ENCODE measurements at regions not wholly inside any gene's neighbourhood (a gene's known extent, or its start where the extent isn't known, plus 50 kb on each side); places are given as distances from the start of the nearest gene placed in this dataset.

DNA sequence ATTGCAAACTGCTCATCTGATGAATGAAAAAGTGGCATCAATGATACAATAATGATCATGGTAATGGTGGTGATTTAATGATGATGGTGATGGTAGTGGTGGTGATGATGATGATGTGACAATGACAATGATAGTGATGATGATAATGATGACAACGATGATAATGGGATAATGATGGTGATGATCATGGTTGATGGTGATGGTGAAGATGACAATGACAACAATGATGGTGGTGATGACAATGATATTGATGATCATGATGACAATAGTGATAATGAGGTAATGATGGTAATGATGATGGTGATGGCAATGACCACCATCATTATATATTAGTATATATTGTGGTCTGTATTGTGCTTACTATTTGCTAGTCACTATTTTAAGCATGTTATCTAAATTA, 474.3 kb downstream of the TBC1D22A start:
- Histone ChIP-seq H3F3A (ENCODE audit: control insufficient read depth, insufficient read depth) (no peaks in the 10 kb centered on the region), H3K9me3 (ENCODE audit: control insufficient read depth, insufficient read depth, low read length) (peaks cover 17% of the 10 kb centered on the region; the same call in 1 of the 2 replicates), H3K4me1 (ENCODE audit: control insufficient read depth, low read length) (no peaks in the 10 kb centered on the region), H3K9me2 (replicated peaks; ENCODE audit: control insufficient read depth, low read length) (no peaks in the 10 kb centered on the region), H3K36me3 (ENCODE audit: control insufficient read depth, low read length) (no peaks in the 10 kb centered on the region), H3K79me2 (ENCODE audit: control insufficient read depth, low read length) (no peaks in the 10 kb centered on the region), H4K20me1 (ENCODE audit: control insufficient read depth, insufficient read depth, low read depth, low read length) (no peaks in the 10 kb centered on the region), H3K4me2 (ENCODE audit: low read length) (no peak overlapping the region), H3K27me3 (ENCODE audit: control insufficient read depth, low read length) (no peaks in the 10 kb centered on the region), H3K4me3 (ENCODE audit: low read length) (no peak overlapping the region), H3K27ac (ENCODE audit: low read depth, low read length) (no peak overlapping the region)
- TF ChIP-seq, protein P1, sequence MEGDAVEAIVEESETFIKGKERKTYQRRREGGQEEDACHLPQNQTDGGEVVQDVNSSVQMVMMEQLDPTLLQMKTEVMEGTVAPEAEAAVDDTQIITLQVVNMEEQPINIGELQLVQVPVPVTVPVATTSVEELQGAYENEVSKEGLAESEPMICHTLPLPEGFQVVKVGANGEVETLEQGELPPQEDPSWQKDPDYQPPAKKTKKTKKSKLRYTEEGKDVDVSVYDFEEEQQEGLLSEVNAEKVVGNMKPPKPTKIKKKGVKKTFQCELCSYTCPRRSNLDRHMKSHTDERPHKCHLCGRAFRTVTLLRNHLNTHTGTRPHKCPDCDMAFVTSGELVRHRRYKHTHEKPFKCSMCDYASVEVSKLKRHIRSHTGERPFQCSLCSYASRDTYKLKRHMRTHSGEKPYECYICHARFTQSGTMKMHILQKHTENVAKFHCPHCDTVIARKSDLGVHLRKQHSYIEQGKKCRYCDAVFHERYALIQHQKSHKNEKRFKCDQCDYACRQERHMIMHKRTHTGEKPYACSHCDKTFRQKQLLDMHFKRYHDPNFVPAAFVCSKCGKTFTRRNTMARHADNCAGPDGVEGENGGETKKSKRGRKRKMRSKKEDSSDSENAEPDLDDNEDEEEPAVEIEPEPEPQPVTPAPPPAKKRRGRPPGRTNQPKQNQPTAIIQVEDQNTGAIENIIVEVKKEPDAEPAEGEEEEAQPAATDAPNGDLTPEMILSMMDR (IDR thresholded peaks at IDR 0.05; ENCODE audit: low read depth, low read length, poor library complexity, severe bottlenecking): no peak
- TF ChIP-seq EZH2phosphoT487 (IDR thresholded peaks at IDR 0.05; ENCODE audit: borderline replicate concordance, low read length): no peak

DNA sequence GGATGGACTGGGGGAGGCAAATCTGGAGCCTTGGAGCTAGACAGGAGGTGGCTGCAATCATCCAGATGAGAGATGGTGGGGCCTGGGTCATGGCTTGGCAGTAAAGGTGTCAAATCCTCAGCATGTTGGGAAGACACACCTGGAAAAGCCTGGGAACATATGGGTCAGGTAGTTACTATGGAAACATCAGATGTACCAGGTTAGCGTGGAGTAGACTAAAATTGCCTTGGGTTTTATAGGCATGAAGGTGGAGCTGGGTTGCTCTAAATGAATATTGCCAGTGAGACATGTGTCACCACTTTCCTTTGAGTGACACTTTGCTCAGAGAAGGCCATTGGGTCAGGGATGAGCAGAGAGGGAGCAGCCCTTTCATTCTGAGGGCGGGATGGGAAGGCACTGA, 473.7 kb downstream of the TBC1D22A start:
- no peaks in the 10 kb centered on the region for H3K4me1 ChIP-seq (ENCODE audit: control insufficient read depth, low read length)
- no peaks in the 10 kb centered on the region for H3F3A ChIP-seq (ENCODE audit: control insufficient read depth, insufficient read depth)
- H3K27me3 ChIP-seq (ENCODE audit: control insufficient read depth, low read length): no peaks in the 10 kb centered on the region
- H3K36me3 ChIP-seq (ENCODE audit: control insufficient read depth, low read length): no peaks in the 10 kb centered on the region
- no peak overlapping the region for H3K4me3 ChIP-seq (ENCODE audit: low read length)
- H3K27ac ChIP-seq (ENCODE audit: low read depth, low read length): no peak overlapping the region
- no peaks in the 10 kb centered on the region for H3K9me2 ChIP-seq (replicated peaks; ENCODE audit: control insufficient read depth, low read length)
- TF ChIP-seq, protein P1 (IDR thresholded peaks at IDR 0.05; ENCODE audit: low read depth, low read length, poor library complexity, severe bottlenecking): no peak
- no peak for TF ChIP-seq EZH2phosphoT487 (IDR thresholded peaks at IDR 0.05; ENCODE audit: borderline replicate concordance, low read length)
- H3K4me2 ChIP-seq (ENCODE audit: low read length): no peak overlapping the region
- no peaks in the 10 kb centered on the region for H4K20me1 ChIP-seq (ENCODE audit: control insufficient read depth, insufficient read depth, low read depth, low read length)
- no peaks in the 10 kb centered on the region for H3K79me2 ChIP-seq (ENCODE audit: control insufficient read depth, low read length)
- peaks cover 17% of the 10 kb centered on the region; the same call in 1 of the 2 replicates for H3K9me3 ChIP-seq (ENCODE audit: control insufficient read depth, insufficient read depth, low read length)

DNA sequence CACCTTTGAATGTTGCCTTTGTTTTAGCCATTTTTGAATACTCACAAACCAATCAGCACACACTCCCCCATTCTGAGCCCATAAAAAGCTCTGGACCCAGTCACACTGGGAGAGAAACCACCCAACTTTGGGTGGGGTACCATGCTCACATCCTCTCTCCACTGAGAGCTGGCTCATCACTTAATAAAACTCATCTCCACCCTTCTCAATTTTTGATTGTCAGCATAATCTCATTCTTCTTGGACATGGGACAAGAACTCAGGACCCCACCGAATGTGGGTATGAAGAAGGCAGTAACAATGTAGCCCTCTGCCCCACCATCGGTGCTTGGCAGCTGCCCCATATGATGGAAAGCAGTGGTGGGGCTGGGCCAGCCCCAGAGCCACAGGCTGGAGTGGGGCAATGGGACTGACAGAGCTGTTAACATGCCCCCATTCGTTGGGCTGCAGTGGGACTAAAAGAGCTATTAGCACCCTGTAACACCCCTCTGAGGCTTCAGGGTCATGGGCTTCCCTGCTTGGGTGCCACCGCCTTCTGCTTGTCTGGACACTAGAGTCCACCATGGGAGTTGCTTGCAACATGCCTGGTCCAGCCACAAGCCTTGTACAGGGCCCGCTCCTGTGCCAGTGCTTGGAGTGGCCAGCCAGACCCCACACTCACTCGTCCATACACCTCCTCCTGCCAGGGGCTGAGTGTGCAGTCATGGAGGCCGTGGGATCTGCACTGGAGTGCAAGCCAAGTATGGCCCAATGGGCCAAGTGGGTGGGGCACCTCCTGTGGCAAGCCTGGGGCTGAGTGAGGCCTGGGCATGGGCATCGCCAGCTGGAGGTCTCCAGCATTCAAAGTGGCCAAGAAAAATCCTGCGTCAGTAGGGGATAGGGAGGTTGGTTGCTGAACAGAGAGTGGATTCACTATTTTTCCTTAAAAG, 471.1 kb downstream of the TBC1D22A start:
- Histone ChIP-seq H3K36me3 (ENCODE audit: control insufficient read depth, low read length) (no peaks in the 10 kb centered on the region), H3F3A (ENCODE audit: control insufficient read depth, insufficient read depth) (no peaks in the 10 kb centered on the region), H3K4me2 (ENCODE audit: low read length) (no peak overlapping the region), H3K9me3 (ENCODE audit: control insufficient read depth, insufficient read depth, low read length) (peaks cover 17% of the 10 kb centered on the region; the same call in 1 of the 2 replicates), H3K4me1 (ENCODE audit: control insufficient read depth, low read length) (no peaks in the 10 kb centered on the region), H3K79me2 (ENCODE audit: control insufficient read depth, low read length) (no peaks in the 10 kb centered on the region), H3K9me2 (replicated peaks; ENCODE audit: control insufficient read depth, low read length) (no peaks in the 10 kb centered on the region), H4K20me1 (ENCODE audit: control insufficient read depth, insufficient read depth, low read depth, low read length) (no peaks in the 10 kb centered on the region), H3K27ac (ENCODE audit: low read depth, low read length) (no peak overlapping the region), H3K4me3 (ENCODE audit: low read length) (no peak overlapping the region), H3K27me3 (ENCODE audit: control insufficient read depth, low read length) (no peaks in the 10 kb centered on the region)
- no peak for TF ChIP-seq EZH2phosphoT487 (IDR thresholded peaks at IDR 0.05; ENCODE audit: borderline replicate concordance, low read length)
- TF ChIP-seq, protein P1 (IDR thresholded peaks at IDR 0.05; ENCODE audit: low read depth, low read length, poor library complexity, severe bottlenecking): no peak
